Embryonic facial prominence (tissue), 1 donor: ENCODE measurements at regions not wholly inside any gene's neighbourhood (a gene's known extent, or its start where the extent isn't known, plus 50 kb on each side); places are given as distances from the start of the nearest gene placed in this dataset.

Experiments used
- DNase-seq: peaks from one replicate; pipeline ENCODE4 v3.0.0-alpha.2; 2016; ENCODE audit errors: extremely low spot score

GRCh38 chr18:1559563-1559962, 654.9 kb downstream of the ADCYAP1 start:
- DNase-seq = no peak

GRCh38 chr18:1564793-1565192, 660.1 kb downstream of the ADCYAP1 start:
- no peak for DNase-seq

DNA sequence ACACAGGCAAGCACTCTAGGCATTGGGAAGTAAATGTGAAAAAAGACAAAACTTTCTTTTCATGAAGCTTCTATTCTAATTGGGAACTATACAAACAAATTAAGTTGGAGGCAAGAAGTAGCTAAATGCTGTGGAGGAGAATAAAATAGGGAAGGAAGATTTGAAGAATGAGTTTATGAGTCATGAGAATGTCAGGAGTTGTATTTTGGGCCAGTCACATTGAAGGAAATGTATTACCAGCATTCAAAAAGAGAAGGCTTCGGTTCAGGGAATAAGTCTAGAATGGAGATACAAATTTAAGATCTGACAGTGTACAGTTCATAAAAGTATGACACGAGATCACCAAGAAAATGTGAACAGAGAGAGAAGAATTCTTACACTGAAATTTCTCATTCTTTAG, 666.5 kb downstream of the ADCYAP1 start:
- no peak for DNase-seq

- DNase-seq = no peak
These were observed 669.1 kb downstream of the ADCYAP1 start for GRCh38 chr18:1573732-1574131.

DNA sequence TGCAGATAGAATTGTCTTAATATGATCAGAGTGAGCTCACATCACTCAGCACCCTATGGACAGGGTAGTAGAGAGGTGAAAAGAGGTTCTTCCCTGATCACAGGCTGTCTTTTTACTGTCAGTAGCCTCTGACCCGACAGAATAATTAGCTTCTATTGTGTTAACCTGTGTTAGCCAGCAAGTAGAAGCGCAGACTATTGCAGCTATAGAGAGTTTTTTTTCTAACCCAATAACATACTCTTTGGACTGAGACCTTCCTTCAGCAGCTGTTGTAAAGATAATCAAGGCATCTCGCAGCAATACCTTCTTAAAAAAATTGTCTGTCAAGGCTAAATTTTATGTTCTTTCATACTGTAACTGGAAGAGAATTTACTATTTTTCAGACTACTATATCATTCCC, 670.4 kb downstream of the ADCYAP1 start:
- no peak for DNase-seq

- DNase-seq = no peak
These were observed 673.8 kb downstream of the ADCYAP1 start for GRCh38 chr18:1578505-1578904.

- DNase-seq = no peak
These were observed 676.9 kb downstream of the ADCYAP1 start for GRCh38 chr18:1581581-1581980.

DNA sequence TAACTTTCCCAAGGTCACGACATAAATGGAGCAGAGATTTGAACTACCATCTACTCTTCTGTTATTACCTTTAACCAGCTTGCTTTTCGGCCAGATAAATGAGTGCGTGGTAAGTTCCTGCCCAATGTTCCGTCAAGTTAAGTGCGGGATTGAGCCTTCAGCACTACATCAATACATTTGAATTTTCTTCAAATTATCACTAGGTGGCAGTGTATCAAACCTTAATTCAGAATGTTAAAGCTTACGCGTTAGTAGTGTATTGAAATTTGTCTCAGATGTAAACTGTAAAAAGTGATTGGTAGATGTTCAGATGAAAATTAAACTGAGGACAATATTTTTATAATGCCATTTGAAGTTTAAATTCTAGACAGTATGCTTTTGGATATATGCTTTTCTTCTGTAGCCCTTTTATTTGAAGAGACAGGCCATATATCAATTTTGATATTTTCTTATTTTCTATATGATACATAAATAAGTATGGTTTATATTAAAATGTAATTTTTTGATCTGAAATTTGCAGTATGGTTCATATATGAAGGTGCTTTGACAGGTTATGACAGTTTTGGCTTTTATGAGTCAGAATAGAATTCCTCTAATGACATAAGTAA, 681.3 kb downstream of the ADCYAP1 start:
- DNase-seq = peak; percentile 26

GRCh38 chr18:1593091-1593490, 688.4 kb downstream of the ADCYAP1 start:
- DNase-seq = no peak

DNA sequence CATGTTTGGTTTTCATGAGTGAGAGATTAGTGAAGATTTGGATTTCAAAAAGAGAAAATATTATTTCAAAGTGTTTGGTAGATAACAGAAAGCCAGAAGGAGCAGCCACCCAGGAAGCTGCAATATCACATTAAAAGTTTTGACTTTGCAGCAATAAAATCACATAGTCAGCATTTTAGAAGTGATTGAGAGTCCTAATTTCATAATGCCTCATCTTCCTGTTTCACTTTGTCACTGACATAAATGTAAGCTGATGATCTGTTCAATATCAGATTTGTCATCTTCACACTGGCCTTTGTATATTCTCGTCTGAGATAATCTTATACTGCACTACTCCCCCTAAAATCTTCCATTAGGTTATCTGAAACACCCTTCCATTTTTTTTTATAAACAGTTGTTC, 690.5 kb downstream of the ADCYAP1 start:
- no peak for DNase-seq

- DNase-seq = no peak
These were observed 694.5 kb downstream of the ADCYAP1 start for GRCh38 chr18:1599196-1599595.

GRCh38 chr18:1604751-1605150, 700.1 kb downstream of the ADCYAP1 start:
- no peak for DNase-seq

GRCh38 chr18:1618364-1618763, 713.7 kb downstream of the ADCYAP1 start:
- DNase-seq = no peak

DNA sequence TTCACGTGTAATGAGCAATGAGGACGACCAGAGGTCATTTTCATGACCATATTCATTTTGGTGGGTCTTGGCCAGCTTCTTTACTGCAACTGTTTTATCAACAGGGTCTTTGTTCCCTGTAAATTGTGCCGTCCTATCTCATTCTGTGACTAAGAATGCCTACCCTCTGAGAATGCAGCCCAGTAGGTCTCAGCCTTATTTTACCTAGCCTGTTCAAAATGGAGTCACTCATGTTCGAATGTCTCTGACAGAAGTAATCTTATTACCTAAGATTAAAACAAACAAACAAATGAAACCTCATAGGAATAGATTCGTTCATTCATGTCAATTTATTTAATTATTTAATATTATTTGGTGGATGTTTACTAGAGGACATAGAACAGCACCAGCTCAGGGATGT, 714.8 kb downstream of the ADCYAP1 start:
- DNase-seq = no peak

GRCh38 chr18:1624612-1625011, 719.9 kb downstream of the ADCYAP1 start:
- DNase-seq = no peak

DNA sequence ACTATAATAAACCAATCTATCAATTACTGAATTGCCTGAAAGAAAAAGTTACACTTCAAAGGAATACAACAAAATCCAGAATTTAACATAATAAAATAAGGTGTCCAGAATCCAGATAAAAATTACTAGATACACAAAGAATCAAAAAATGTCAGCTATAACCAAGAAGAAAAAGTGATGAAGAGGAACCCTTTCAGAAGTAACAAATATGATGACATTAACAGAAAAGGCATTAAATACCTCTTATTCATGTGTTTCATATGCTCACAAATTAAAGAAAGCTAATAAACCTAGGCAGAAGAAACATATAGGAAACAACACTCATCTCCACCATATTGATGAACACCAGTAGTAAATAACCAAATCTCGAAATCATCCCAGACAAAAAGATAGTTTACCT, 722.8 kb downstream of the ADCYAP1 start:
- DNase-seq = no peak

- DNase-seq = no peak
These were observed 744.0 kb downstream of the ADCYAP1 start for GRCh38 chr18:1648712-1649111.

- DNase-seq = no peak
These were observed 747.3 kb downstream of the ADCYAP1 start for GRCh38 chr18:1652018-1652417.

GRCh38 chr18:1653873-1654272, 749.2 kb downstream of the ADCYAP1 start:
- DNase-seq = no peak

GRCh38 chr18:1657876-1658275, 753.2 kb downstream of the ADCYAP1 start:
- DNase-seq = no peak

DNA sequence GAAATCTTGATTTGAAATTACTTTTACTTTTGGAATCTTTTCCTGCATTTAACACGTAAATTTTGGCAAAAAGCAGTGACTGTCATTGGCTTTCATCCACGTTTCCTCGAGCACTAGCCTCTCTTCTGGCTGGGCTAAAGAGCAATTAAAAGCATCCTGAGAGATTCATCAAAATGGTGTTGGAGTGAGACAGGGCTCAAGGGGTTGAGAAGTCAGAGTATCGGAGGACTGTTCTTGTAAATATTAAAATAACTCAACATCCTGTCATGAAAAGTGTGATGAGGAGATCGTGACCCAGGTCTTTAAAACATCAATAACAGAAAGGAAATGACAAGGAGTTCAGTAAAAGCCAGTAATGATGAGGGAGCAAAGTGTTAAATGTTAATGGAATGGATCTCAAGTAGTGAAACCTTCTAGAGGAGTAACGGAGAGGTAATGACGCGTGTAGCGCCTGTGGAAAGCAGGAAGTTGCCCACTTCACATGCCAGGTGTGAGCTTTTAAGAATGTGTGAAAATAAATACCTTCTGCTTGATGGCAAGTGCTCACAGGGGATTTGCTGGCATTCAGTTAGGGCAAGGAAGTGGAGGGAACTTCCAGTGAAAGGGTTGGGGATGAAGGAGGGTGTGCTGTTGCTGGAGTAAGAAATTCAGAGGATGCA, 754.4 kb downstream of the ADCYAP1 start:
- no peak for DNase-seq

DNA sequence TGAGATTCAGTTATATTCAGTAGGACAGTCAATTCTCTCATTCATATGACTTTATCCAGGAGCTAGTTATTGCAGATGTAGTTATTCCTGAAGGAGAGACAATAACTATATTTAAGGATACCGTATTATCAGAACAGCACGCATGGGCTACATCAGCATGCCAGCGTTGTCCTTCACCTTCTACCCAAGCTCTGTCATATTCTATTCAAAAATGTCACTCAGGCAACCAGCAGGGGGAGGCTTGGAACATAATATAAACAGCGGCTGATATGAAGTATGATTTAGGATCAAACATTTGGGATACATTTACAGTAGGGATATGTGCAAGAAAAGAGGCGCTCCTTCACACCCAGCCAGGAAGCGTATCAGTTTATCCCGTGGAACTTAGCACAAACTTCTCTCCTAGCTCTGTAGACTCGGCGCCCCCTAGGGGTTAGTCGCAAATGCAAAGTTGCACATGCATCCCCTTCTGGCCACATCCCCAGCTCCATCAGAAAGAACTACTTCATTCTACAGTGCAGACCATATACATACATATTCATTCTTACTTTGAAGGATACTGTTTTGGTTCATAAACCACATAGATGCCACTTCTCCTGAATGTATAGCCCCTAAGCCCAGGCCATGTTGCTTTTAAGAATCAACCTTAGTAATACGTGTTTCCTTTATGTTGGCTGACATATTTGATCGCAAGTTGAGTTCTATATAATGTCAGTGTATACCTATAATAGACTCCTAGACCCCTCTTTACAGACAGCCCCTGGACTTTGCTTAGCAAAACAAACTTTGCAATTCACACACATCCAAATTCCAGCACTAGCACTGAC, 759.4 kb downstream of the ADCYAP1 start:
- DNase-seq = no peak

- DNase-seq = no peak
These were observed 760.4 kb downstream of the ADCYAP1 start for GRCh38 chr18:1665079-1665478.
